ENCODE measurements at regions not wholly inside any gene's neighbourhood (a gene's known extent, or its start where the extent isn't known, plus 50 kb on each side); places are given as distances from the start of the nearest gene placed in this dataset.

DNA sequence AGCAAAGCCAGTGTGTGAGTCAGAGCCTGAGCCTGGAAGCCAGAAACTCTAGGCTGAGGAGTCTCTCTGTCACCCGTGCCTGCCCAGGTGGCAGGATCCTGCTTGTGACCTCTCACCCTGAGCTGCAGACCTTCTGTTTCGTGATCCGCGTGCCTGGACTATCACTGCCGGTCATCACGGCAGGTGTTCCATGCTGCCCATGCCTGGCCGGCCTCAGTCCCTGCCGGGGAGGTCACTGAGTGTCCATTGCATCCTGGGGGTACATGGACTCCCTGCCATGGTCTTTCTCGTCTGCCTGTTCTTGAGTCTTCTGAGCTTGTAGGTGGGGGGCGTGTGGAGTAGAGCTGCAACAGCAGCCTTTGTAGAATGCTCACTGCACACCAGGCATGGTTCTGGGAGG is 1032.4 kb downstream of the TBC1D22A start:
- peak; percentile 50 for FAIRE-seq
- Histone ChIP-seq H3K4me3 (ENCODE audit: low read depth, low read length) (no peak overlapping the region), H3K36me3 (ENCODE audit: control insufficient read depth, insufficient read depth, low read length) (no peaks in the 10 kb centered on the region), H3K27me3 (ENCODE audit: control insufficient read depth, insufficient read depth, low read length) (no peaks in the 10 kb centered on the region)
- DNase-seq (ENCODE audit: low read depth), result no peak
- TF ChIP-seq, protein P1, sequence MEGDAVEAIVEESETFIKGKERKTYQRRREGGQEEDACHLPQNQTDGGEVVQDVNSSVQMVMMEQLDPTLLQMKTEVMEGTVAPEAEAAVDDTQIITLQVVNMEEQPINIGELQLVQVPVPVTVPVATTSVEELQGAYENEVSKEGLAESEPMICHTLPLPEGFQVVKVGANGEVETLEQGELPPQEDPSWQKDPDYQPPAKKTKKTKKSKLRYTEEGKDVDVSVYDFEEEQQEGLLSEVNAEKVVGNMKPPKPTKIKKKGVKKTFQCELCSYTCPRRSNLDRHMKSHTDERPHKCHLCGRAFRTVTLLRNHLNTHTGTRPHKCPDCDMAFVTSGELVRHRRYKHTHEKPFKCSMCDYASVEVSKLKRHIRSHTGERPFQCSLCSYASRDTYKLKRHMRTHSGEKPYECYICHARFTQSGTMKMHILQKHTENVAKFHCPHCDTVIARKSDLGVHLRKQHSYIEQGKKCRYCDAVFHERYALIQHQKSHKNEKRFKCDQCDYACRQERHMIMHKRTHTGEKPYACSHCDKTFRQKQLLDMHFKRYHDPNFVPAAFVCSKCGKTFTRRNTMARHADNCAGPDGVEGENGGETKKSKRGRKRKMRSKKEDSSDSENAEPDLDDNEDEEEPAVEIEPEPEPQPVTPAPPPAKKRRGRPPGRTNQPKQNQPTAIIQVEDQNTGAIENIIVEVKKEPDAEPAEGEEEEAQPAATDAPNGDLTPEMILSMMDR (IDR thresholded peaks at IDR 0.05; ENCODE audit: insufficient read depth, low read length, severe bottlenecking), result no peak

DNA sequence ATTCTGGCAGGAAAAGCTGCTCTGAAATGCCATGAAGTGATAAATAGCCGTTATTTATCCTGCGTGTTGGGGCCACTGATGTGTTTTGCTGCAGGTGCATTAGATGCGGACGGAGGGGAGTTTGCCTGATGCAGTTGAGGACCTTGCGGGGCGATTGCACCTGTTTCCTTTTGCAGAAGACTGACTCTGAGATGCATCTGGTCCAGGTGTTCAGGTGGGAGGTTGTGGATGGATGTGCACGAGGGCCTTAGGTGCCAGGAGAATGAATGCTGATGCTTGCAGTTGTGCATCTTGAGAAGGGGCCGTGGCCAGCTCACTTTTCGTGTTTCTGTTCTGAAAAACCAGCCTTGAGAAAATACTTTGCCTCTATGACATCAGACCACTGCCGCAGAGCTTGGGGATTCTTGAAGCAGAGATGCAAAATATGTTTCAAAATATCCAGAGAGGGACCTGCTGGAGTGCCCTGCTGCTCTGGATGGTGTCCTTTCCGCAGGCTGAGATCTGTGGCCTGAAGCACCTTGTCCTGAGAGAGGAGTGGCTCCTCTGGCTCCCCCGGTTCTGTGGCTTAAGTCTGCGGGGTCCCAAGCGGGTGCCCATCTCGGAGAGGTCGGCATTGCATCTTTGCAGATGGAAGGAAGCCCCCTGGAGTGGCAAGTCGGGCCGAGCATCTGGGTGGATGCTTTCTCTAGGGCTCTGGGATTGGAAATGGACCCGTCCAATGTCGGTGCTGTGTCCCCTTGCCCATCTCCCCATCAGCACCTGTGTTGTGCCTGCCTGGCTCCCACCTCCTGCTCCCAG is 1031.1 kb downstream of the TBC1D22A start:
- Histone ChIP-seq H3K36me3 (ENCODE audit: control insufficient read depth, insufficient read depth, low read length) (no peaks in the 10 kb centered on the region), H3K27me3 (ENCODE audit: control insufficient read depth, insufficient read depth, low read length) (no peaks in the 10 kb centered on the region), H3K4me3 (ENCODE audit: low read depth, low read length) (no peak overlapping the region)
- TF ChIP-seq, protein P1 (IDR thresholded peaks at IDR 0.05; ENCODE audit: insufficient read depth, low read length, severe bottlenecking), result no peak
- FAIRE-seq (peak; percentile 58), DNase-seq (ENCODE audit: low read depth) (no peak)

DNA sequence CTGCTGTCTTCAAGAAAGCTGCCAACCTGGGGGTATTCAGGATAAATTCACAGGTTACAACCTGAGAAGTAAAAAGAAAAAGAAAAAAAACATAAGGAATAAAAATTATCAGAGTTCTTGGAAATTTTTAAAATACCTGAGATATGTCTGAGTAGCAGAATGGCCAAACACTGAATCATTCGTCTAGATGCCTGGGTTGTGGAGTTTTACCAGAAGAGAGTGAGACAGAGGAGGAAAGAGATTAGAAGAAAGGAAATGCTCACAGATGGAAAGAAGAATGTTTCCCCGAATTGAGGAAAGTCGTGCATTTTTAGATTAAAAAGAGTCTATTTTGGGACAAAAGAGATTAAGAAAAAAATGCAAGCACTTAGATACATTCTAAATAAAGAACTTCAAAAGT is 1026.7 kb downstream of the TBC1D22A start:
- FAIRE-seq, result no peak
- Histone ChIP-seq H3K4me3 (ENCODE audit: low read depth, low read length) (no peak overlapping the region), H3K36me3 (ENCODE audit: control insufficient read depth, insufficient read depth, low read length) (no peaks in the 10 kb centered on the region), H3K27me3 (ENCODE audit: control insufficient read depth, insufficient read depth, low read length) (no peaks in the 10 kb centered on the region)
- no peak for DNase-seq (ENCODE audit: low read depth)
- TF ChIP-seq, protein P1 (IDR thresholded peaks at IDR 0.05; ENCODE audit: insufficient read depth, low read length, severe bottlenecking), result no peak

DNA sequence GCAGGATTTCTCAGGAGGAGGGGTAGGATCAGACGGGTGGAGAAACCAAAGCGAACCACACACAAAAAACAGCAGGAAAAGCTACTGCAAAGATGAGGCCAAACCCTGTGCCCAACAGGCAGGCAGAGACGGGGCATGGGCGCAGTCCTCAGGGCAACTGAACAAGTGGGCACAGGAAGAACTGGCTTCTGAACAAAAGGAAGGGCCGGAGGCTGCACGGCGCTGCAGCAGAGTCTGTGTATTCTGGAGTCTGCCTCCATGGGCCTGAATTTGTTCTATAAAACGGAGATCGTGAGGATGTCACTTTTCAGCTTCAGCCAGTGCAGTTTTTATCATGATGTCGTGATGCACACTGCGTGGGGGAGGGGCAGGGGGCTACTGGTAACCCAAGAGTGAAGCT is 1026.0 kb downstream of the TBC1D22A start:
- Histone ChIP-seq H3K36me3 (ENCODE audit: control insufficient read depth, insufficient read depth, low read length) (no peaks in the 10 kb centered on the region), H3K4me3 (ENCODE audit: low read depth, low read length) (no peak overlapping the region), H3K27me3 (ENCODE audit: control insufficient read depth, insufficient read depth, low read length) (no peaks in the 10 kb centered on the region)
- DNase-seq (ENCODE audit: low read depth), result no peak
- TF ChIP-seq, protein P1 (IDR thresholded peaks at IDR 0.05; ENCODE audit: insufficient read depth, low read length, severe bottlenecking), result no peak
- FAIRE-seq, result no peak

DNA sequence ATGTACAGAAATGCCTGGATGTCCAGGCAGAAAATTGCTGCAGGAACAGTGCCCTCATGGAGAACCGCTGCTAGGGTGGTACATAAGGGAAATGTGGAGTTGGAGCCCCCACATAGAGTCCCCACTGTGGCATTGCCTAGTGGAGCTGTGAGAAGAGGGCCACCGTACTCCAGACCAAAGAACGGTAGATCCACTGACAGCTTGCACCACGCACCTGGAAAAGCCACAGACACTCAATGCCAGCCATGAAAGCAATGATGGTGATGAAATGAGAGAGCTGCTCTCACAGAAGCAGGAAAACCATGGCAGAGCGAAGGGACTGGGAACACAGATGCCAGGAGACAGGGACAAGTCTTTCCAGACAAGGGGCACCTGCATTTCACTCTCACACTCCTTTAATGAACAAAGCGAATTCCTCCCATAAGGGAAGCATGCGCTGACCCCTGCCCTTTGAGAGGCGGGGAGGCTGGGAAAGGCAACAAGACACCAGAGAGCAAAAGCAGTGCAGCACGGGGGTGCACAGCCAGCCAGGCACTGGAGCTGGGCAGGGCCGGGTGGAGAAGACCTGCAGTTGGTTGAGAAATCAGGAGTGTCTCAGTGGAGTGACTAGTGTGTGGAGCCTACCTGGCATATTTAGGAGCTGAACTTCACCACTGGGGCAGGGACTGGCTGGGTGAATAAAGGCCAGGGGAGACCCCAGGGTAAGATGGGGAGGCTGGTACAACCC is 1025.2 kb downstream of the TBC1D22A start:
- no peaks in the 10 kb centered on the region for H3K36me3 ChIP-seq (ENCODE audit: control insufficient read depth, insufficient read depth, low read length)
- DNase-seq (ENCODE audit: low read depth), result no peak
- H3K27me3 ChIP-seq (ENCODE audit: control insufficient read depth, insufficient read depth, low read length), result no peaks in the 10 kb centered on the region
- FAIRE-seq, result no peak
- H3K4me3 ChIP-seq (ENCODE audit: low read depth, low read length), result no peak overlapping the region
- TF ChIP-seq, protein P1 (IDR thresholded peaks at IDR 0.05; ENCODE audit: insufficient read depth, low read length, severe bottlenecking), result no peak

Data from bronchial epithelial cell (primary cell).